Adipocyte (in vitro differentiated cells): ENCODE measurements at regions not wholly inside any gene's neighbourhood (a gene's known extent, or its start where the extent isn't known, plus 50 kb on each side); places are given as distances from the start of the nearest gene placed in this dataset.

Experiments
- DNase-seq: peaks from one replicate; pipeline ENCODE4 v3.0.0-alpha.2; 2015; ENCODE audit warnings: low read depth
- H3K27me3 ChIP-seq: replicated peaks from 2 replicates; pipeline ENCODE4 v1.7.0; 2013; ENCODE audit warnings: mild to moderate bottlenecking, low read length, moderate library complexity; ENCODE audit not compliant: control insufficient read depth, insufficient read depth
- H3K36me3 ChIP-seq: 2 replicates; pipeline ENCODE4 v1.7.0; 2013; ENCODE audit warnings: low read length, mild to moderate bottlenecking, moderate library complexity; ENCODE audit not compliant: control insufficient read depth, insufficient read depth, severe bottlenecking
- H3K4me1 ChIP-seq: 2 replicates; pipeline ENCODE4 v1.7.0; 2013; ENCODE audit warnings: mild to moderate bottlenecking, low read length, moderate library complexity; ENCODE audit not compliant: control insufficient read depth, insufficient read depth
- H3K4me3 ChIP-seq: 2 replicates; pipeline ENCODE4 v1.7.0; 2013; ENCODE audit warnings: mild to moderate bottlenecking, low read length, moderate library complexity
- H3K9ac ChIP-seq: 2 replicates; pipeline ENCODE4 v1.7.0; 2013; ENCODE audit warnings: mild to moderate bottlenecking, low read length, moderate library complexity
- H3K9me3 ChIP-seq: 2 replicates; pipeline ENCODE4 v1.7.0; 2013; ENCODE audit warnings: mild to moderate bottlenecking, low read length, moderate library complexity; ENCODE audit not compliant: control insufficient read depth

DNA sequence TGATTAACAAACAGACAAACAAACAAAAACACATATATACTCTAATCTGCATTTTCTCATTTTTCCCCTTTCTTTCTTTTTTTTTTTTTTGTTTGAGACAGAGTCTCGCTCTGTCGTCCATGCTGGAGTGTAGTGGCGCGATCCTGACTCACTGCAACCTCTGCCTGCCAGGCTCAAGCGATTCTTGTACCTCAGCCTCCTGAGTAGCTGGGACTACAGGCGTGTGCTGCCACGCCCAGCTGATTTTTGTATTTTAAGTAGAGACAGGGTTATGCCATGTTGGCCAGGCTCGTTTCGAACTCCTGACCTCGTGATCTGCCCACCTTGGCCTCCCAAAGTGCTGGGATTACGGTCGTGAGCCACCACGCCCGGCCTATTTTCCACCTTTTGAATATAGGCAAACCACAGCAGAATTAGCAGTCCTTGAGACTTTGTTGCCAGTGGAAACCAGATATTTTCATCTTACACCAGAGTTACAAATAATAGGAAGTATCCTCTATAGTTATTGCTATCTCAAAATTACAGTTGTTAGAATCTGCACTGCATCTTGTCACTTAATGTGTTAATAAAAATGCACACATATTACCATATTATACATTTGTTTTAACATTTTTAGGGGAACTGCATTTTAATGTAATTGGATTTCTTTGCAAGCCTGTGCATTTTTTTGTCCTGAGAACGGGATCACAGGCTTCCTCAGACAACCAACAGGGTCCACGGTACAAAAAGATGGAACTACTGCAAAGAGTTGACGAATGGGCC lies 208.2 kb upstream of the ZNF217 start:
- Histone ChIP-seq H3K36me3 (no peaks in the 10 kb centered on the region), H3K9ac (no peak overlapping the region), H3K4me1 (peaks cover 11% of the 10 kb centered on the region), H3K4me3 (no peak overlapping the region), H3K27me3 (no peaks in the 10 kb centered on the region), H3K9me3 (no peaks in the 10 kb centered on the region)
- no peak for DNase-seq

DNA sequence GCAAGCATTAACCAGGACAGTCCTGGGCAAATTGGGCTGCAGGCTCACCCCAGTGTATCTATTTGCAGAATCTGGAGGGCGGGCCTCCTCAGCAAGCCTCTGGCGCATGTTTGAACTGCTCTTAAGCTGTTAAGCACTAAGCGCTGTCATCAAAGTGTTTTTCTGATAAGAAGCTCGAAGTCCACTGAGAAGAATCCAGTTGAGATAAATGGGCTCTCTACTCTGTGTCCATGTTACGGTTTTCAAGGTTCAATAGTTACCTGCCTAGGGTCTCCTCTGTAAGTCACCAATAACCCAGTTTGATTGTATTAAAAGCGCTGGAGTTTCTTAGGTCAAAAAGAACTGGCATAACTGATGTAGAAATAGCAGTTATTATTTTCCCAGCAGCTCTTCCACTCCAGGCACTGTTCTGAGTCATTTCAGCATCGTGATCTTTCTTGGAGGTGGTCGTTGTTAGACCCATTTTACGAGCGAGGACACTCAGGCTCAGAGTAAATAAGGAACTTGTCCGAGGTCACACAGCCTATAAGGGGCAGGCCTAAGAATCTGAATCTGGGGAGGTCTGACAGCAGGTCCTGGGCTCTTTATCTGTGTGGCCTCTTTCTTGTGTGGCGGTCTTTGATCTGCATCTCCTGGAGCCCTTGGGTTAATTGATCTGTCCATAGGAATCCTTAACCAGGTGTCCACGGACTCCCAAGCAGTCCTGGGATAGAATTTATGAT lies 207.4 kb upstream of the ZNF217 start:
- no peaks in the 10 kb centered on the region for H3K9me3 ChIP-seq
- peaks cover 11% of the 10 kb centered on the region for H3K4me1 ChIP-seq
- no peak for DNase-seq
- H3K4me3 ChIP-seq = no peak overlapping the region
- H3K9ac ChIP-seq = no peak overlapping the region
- H3K36me3 ChIP-seq = no peaks in the 10 kb centered on the region
- no peaks in the 10 kb centered on the region for H3K27me3 ChIP-seq

DNA sequence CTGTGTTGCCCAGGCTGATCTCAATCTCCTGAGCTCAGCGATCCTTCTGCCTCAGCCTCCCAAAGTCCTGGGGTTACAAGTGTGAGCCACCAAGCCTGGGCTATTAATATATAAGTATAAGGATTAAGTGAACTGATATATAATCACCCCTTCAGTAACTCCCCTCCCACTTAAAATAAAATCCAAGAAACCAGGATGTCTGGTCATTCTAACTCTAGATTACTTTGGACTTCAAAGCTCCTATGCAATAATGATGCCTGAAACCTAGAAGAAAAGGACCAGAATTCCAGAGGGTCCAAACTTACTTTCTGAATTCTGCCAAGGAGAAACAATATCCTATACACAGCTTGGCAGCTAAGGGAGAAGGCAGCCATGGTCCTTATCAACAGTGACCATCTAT lies 206.8 kb upstream of the ZNF217 start:
- no peaks in the 10 kb centered on the region for H3K36me3 ChIP-seq
- H3K27me3 ChIP-seq = no peaks in the 10 kb centered on the region
- peaks cover 6% of the 10 kb centered on the region for H3K4me1 ChIP-seq
- no peak overlapping the region for H3K9ac ChIP-seq
- DNase-seq = no peak
- H3K9me3 ChIP-seq = no peaks in the 10 kb centered on the region
- no peak overlapping the region for H3K4me3 ChIP-seq

DNA sequence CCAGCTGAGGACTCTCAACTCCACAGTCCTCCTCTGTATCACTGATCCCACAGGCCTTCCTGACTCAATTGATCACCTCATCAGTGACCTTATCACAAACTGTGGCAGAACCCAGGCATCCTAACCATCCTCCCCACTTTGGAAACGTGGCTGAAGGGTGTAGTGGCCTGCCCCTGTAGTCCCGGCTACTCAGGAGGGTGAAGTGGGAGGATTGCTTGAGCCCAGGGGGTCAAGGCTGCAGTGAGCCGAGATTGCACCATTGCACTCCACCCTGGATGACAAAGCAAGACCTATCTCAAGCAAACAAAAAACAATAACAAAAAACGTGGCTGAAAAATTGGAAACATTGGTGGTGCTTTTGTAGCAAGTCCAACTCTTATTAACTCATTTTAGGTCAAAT lies 203.4 kb upstream of the ZNF217 start:
- Histone ChIP-seq H3K27me3 (no peaks in the 10 kb centered on the region), H3K9me3 (no peaks in the 10 kb centered on the region), H3K4me3 (no peak overlapping the region), H3K36me3 (no peaks in the 10 kb centered on the region), H3K4me1 (peaks cover 4% of the 10 kb centered on the region), H3K9ac (no peak overlapping the region)
- no peak for DNase-seq

DNA sequence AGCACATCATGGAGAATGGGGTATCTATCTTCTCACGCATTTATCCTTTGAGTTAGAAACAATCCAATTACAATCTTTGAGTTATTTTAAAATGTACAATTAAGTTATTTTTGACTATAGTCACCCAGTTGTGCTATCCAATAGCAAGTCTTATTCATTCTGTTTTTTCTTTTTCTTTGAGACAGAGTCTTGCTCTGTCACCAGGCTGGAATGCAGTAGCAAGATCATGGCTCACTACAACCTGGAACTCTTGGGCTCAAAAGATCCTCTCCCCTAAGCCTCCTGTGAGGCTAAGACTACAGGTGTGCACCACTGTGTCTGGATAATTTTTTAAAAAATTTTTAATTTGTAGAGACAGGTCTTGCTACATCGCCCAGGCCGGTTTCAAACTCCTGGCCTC lies 201.5 kb upstream of the ZNF217 start:
- Histone ChIP-seq H3K9me3 (no peaks in the 10 kb centered on the region), H3K9ac (no peak overlapping the region)

DNA sequence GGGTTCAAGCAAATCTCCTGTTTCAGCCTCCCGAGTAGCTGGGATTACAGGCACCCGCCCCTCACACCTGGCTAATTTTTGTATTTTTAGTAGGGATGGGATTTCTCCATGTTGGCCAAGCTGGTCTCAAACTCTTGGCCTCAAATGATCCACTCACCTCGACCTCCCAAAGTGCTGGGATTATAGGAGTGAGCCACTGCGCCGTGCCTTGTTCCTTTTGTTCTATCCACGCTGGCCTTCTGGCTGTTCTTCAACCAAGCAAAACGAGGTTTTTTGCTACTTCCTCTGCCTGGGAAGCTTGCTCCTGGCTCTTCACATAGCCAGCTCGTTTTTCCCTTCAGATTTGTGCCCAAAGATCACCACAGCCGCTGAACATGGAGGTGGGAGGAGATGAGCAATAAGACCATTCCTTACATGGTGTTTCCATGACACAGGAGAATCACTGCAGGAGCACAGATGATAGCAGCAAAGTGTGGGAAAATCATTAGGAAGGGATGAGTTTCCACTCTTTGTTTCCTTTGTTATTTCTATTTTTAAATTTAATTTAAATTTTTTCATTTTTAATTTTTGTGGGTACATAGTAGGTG lies 201.0 kb upstream of the ZNF217 start:
- H3K36me3 ChIP-seq = no peaks in the 10 kb centered on the region
- no peak overlapping the region for H3K4me3 ChIP-seq
- H3K9me3 ChIP-seq = no peaks in the 10 kb centered on the region
- DNase-seq = no peak
- H3K27me3 ChIP-seq = no peaks in the 10 kb centered on the region
- no peak overlapping the region for H3K9ac ChIP-seq
- peaks cover 19% of the 10 kb centered on the region for H3K4me1 ChIP-seq

More for the DNA sequence above, 201.5 kb upstream of the ZNF217 start:
- Histone ChIP-seq H3K27me3 (no peaks in the 10 kb centered on the region), H3K4me1 (peaks cover 14% of the 10 kb centered on the region), H3K36me3 (no peaks in the 10 kb centered on the region), H3K4me3 (no peak overlapping the region)
- DNase-seq = peak; percentile 31

DNA sequence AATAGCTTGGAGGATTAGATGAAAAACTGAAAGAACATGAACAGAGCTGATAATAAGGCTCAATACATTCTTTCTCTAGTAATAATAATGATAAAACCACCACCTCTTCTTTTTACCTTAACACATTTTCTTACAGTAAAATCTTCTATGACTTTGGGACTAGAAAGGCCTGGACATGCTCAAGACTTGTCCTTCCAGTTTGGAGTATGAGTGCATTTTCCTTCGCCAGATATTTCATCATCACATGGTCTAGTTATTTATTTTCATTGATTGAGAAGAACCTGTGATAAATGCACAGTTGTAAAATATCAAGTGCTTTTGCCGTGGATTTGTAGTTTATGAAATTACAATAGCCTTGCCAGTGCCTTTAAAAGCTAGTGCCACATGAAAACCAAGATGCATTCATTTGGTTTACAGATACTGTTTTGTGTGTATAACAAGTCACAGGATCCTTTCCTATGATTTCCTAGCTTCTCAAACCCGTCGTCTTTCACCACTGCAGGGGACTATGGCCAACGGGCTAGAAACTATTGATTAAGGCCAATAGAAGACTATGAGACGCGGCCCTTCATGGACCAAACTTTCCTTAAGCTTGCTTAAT lies 200.2 kb upstream of the ZNF217 start:
- H3K9me3 ChIP-seq = no peaks in the 10 kb centered on the region
- DNase-seq = no peak
- no peaks in the 10 kb centered on the region for H3K36me3 ChIP-seq
- H3K4me1 ChIP-seq = peaks cover 23% of the 10 kb centered on the region
- H3K4me3 ChIP-seq = no peak overlapping the region
- H3K9ac ChIP-seq = no peak overlapping the region
- no peaks in the 10 kb centered on the region for H3K27me3 ChIP-seq

DNA sequence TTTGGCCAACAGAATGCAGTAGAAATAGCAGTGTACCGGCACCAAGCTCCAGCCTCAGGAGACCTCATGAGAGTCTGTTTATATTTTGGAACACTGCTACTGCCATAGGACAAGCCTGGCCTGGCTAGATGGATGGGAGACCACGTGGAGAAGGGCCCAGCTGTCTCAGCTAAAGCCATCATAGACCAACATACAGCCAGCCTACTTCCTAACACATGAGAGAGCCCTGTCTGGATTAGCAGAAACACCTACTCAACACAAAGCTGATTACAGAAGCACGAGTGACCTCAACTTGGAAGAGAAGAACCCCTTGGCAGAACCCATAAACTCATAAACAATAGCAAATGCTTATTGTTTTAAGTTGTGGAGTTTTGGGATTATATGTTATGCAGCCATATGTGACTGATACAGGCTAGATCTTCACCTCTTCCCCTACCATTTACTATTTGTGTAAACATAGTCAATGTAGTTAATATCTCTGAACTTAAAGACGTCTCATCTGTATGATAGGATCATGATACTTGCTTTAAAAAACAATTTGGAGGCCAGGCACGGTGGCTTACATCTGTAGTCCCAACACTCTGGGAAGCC lies 199.4 kb upstream of the ZNF217 start:
- Histone ChIP-seq H3K4me3 (no peak overlapping the region), H3K4me1 (peaks cover 23% of the 10 kb centered on the region), H3K9me3 (no peaks in the 10 kb centered on the region), H3K36me3 (no peaks in the 10 kb centered on the region), H3K9ac (no peak overlapping the region), H3K27me3 (no peaks in the 10 kb centered on the region)
- no peak for DNase-seq

DNA sequence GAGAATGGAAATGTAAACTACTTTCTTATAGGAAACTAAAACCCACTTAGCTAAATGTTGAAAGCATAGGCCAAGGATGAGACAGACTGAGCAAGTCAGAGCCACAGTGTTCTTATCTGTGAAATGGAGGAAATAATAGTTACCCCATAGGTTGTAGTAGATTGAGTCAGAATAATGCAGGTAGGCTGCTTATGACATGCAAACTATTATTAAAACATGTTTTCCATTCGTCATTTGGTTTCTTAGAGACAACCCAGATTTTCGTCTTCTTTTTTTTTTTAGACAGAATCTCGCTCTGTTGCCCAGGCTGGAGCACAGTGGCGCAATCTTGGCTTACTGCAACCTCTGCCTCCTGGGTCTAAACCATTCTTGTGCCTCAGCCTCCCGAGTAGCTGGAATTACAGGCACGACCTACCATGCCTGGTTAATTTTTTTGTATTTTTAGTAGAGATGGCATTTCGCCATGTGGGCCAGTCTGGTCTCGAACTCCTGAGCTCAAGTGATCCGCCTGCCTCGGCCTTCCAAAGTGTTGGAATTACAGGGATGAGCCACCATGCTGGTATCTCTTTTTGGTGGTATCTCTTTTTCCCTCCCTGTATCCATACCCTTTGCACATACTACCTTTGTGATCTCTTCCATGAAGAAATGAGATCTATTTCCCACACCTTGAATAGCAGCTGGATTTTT lies 196.5 kb upstream of the ZNF217 start:
- H3K4me3 ChIP-seq = no peak overlapping the region

DNA sequence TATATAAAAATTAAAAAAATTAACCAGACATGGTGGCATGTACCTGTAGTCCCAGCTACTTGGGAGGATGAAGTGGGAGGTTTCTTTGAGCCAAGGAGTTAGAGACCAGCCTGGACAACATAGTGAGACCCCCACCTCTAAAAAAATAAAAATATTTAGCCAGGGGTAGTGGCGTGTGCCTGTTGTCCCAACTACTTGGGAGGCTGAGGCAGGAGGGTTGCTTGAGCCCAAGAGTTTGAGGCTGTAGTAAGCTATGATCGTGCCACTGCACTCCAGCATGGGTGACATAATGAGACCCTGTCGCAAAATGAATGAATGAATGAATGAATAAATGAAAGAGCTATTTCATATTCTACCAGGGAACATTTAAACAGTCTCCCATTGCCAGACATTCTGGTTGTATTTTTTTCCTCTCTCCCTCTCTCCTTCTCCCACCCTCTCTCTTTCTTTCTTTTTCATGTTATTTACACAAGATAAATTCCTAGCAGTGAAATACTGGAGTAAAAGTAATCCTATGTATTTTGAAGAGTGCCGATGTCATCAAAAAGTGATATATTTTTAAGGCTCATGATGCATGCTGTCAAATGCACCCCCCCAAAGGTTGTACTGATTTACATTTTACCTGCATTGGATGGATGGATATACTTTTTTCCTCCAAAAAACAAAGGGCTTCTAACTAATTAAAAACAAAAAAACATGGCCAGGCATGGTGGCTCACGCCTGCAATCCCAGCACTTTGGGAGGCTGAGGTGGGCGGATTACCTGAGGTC lies 194.8 kb upstream of the ZNF217 start:
- H3K36me3 ChIP-seq = no peaks in the 10 kb centered on the region
- DNase-seq = no peak
- no peak overlapping the region for H3K9ac ChIP-seq
- peaks cover 19% of the 10 kb centered on the region for H3K4me1 ChIP-seq
- H3K9me3 ChIP-seq = no peaks in the 10 kb centered on the region
- no peak overlapping the region for H3K4me3 ChIP-seq
- H3K27me3 ChIP-seq = no peaks in the 10 kb centered on the region

More for the DNA sequence above, 196.5 kb upstream of the ZNF217 start:
- Histone ChIP-seq H3K36me3 (no peaks in the 10 kb centered on the region), H3K9me3 (no peaks in the 10 kb centered on the region), H3K9ac (peak overlapping the region; percentile 26), H3K4me1 (peaks cover 23% of the 10 kb centered on the region), H3K27me3 (no peaks in the 10 kb centered on the region)
- DNase-seq = no peak
